Heart left ventricle (tissue), 13 donors: ENCODE measurements at regions not wholly inside any gene's neighbourhood (a gene's known extent, or its start where the extent isn't known, plus 50 kb on each side); places are given as distances from the start of the nearest gene placed in this dataset.

Experiments used
- POLR2A ChIP-seq, 2 donors: fragments of 450-650 bp; IDR thresholded peaks; one replicate each; pipeline ENCODE4 v1.6.1; 2017; ENCODE audit warnings: antibody characterized with exemption in 2 of 2, mild to moderate bottlenecking in 2 of 2, moderate library complexity in 2 of 2
- TF ChIP-seq, protein P1 (sequence below), 12 donors: fragments of 200-600 bp; sonication (generic) in 4 of 12; IDR thresholded peaks; one replicate each; pipeline versions ENCODE4 v1.5.0 to v1.8.0; 2018 to 2022; ENCODE audit warnings: antibody characterized with exemption in 12 of 12, mild to moderate bottlenecking in 5 of 12
- donor health status: ischemic (EF 13 %, LVEDD 7.1; RV severe dilation, severe dysfunction).
- donor health status: DM: no; HTN: yes; CAD: no.
- donor health status: DM: no; HTN: no; CAD: no.
- donor health status: ischemic (EF 25% LVEDD 6.9; RV normal size, moderate dysfunction).
- donor health status: ischemic (EF 25% LVEDD 5.7; RV mildly dilated, moderate dysfunction).
- donor health status: ischemic (EF 35%, LVEDD 5.7; RV mildly dilated, moderate dysfunction).
- donor health status: nonischemic (EF 11% LVEDD 7.7; RV severe dilation, severe dysfunction).
- donor health status: DM: yes; HTN: yes; CAD: no.
- donor health status: PGD.
- donor health status: ischemic (EF 29% LVEDD 5.4; RV normal size, mild dysfunction).
- donor health status: nonischemic (EF 23%, LVEDD 6.1; RV moderate dilation, normal function).

DNA sequence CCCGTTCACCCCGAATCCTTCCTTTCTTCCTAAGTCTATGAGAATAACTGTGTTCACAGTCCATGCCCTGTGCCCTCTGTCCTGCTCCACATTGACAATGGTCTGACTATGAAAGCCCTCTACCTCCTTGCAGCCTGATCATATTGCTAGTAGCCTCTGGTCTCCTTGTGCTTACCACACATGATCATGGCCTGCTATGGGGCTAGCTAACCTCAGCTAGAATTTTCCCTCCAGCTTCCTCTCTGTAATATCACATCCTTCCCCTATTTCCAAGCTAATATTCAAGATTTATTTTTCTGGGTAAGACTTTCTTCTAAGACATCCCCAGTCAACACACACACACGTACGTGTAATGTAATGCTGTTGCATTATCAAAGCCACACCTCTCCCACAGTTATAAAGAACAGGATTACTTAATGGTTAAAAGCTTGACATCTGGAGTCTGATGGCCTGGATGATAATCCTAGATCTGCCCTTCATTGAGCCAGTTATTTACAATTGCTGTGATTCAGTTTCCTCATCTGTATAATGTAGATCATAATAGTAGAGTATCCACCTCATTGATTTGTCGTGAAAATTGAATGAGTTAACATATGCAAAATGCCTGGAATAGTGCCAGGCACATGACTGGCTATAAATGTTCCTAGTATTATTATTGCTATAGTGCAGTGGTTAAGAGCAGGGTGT lies 214.4 kb upstream of the BLID start:
- TF ChIP-seq, protein P1, sequence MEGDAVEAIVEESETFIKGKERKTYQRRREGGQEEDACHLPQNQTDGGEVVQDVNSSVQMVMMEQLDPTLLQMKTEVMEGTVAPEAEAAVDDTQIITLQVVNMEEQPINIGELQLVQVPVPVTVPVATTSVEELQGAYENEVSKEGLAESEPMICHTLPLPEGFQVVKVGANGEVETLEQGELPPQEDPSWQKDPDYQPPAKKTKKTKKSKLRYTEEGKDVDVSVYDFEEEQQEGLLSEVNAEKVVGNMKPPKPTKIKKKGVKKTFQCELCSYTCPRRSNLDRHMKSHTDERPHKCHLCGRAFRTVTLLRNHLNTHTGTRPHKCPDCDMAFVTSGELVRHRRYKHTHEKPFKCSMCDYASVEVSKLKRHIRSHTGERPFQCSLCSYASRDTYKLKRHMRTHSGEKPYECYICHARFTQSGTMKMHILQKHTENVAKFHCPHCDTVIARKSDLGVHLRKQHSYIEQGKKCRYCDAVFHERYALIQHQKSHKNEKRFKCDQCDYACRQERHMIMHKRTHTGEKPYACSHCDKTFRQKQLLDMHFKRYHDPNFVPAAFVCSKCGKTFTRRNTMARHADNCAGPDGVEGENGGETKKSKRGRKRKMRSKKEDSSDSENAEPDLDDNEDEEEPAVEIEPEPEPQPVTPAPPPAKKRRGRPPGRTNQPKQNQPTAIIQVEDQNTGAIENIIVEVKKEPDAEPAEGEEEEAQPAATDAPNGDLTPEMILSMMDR (IDR thresholded peaks at IDR 0.05): no peak
- TF ChIP-seq POLR2A (IDR thresholded peaks at IDR 0.05): no peak
